ENCODE measurements at regions not wholly inside any gene's neighbourhood (a gene's known extent, or its start where the extent isn't known, plus 50 kb on each side); places are given as distances from the start of the nearest gene placed in this dataset.

GRCh38 chr10:45198486-45199204 is 116.8 kb downstream of the OR13A1 start:
- Histone ChIP-seq H3K27me3 (ENCODE audit: control insufficient read depth, insufficient read depth) (no peaks in the 10 kb centered on the region), H3K9me3 (ENCODE audit: control insufficient read depth, low read length) (no peaks in the 10 kb centered on the region), H3K4me3 (ENCODE audit: low read length) (no peak overlapping the region), H3K4me1 (ENCODE audit: control insufficient read depth, insufficient read depth, low read length) (no peaks in the 10 kb centered on the region), H3K27ac (ENCODE audit: low read length) (no peak overlapping the region)
- ATAC-seq (peak in 1 of 2 donors; percentile 21), DNase-seq (peak in 2 of 3 donors; percentile 39 to 55)
- intact Hi-C loops (cut with DNase I): no loop called here
- 62% methylated on average over 50 of the region's 50 CpGs for WGBS

DNA sequence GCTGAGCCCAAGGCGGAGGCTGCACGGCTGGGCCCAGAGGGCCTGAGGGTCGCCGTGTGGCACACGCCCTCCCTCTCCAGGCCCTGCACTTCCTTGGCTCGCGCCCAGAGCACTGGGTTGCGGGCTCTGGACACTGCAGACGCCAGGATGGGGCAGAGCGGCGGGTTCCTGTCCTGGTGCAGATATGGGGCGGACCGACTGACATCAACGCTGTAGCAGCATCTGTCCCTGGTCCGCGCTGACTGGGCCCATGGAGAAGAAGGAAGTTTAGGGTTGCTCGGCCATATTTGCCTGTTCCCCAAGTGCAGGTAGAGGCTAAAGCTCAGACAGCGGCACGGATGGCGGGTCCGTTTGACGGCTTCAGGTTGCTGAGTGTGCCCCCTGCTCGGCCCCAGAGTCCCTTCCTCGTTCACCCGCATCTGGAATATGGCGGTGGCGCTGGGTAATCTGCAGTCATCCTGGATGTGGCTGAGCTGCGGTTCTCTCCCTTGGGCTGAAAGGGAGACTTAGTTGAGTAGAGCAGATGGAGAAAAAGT is 116.1 kb downstream of the OR13A1 start:
- intact Hi-C loops (cut with DNase I): no loop called here
- Histone ChIP-seq H3K4me1 (ENCODE audit: control insufficient read depth, insufficient read depth, low read length) (no peaks in the 10 kb centered on the region), H3K27me3 (ENCODE audit: control insufficient read depth, insufficient read depth) (no peaks in the 10 kb centered on the region), H3K4me3 (ENCODE audit: low read length) (no peak overlapping the region), H3K9me3 (ENCODE audit: control insufficient read depth, low read length) (no peaks in the 10 kb centered on the region), H3K27ac (ENCODE audit: low read length) (no peak overlapping the region)
- DNase-seq: peak in 2 of 3 donors; percentile 39 to 40
- 57% methylated on average over 28 of the region's 28 CpGs for WGBS
- ATAC-seq: peak; percentile 26 to 54

DNA sequence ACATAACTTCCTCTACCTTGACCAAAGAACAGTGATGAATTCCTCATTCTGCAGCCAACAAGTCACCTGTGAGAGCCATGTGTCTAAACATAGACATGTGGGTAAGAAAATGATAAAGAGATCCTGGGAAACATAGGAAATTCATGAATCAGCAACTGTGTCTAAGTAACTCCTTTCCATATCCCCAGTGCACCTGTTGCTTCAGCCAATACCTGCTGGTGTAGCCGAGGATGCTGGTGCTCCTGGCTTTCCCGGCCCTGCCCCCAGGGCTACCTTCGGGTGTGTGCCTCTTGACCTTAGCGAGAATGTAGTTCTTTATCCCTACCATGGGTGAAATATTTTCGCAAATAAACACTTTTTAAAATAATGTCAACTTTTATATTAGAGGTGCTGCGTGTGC is 114.1 kb downstream of the OR13A1 start:
- intact Hi-C loops (cut with DNase I): no loop called here
- no peaks in the 10 kb centered on the region for H3K27me3 ChIP-seq (ENCODE audit: control insufficient read depth, insufficient read depth)
- no peak overlapping the region for H3K27ac ChIP-seq (ENCODE audit: low read length)
- ATAC-seq: no peak
- H3K4me3 ChIP-seq (ENCODE audit: low read length): no peak overlapping the region
- no peaks in the 10 kb centered on the region for H3K4me1 ChIP-seq (ENCODE audit: control insufficient read depth, insufficient read depth, low read length)
- H3K9me3 ChIP-seq (ENCODE audit: control insufficient read depth, low read length): no peaks in the 10 kb centered on the region
- WGBS: 74% methylated on average over 6 of the region's 6 CpGs
- no peak for DNase-seq

DNA sequence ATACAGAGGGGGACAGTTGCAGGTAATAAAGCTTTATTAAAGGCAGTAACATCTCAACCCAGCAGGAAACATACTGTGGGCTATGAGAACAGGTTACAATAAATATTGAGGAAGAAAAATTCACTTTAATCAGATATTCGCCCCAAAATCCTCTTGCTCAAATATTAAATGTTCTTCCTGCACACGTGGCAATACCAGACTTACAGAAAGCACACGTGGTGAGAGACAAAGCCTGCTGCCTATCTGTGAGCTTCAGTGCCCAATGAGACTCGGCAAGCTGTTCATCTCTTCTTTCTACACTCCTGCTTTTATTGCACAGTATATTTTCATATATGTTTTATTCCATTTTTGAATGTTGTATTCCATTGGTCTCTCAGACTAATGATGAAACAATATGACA is 113.2 kb downstream of the OR13A1 start:
- DNase-seq (no peak), ATAC-seq (no peak)
- H3K27me3 ChIP-seq (ENCODE audit: control insufficient read depth, insufficient read depth): no peaks in the 10 kb centered on the region
- no peaks in the 10 kb centered on the region for H3K4me1 ChIP-seq (ENCODE audit: control insufficient read depth, insufficient read depth, low read length)
- no peaks in the 10 kb centered on the region for H3K9me3 ChIP-seq (ENCODE audit: control insufficient read depth, low read length)
- no peak overlapping the region for H3K4me3 ChIP-seq (ENCODE audit: low read length)
- intact Hi-C loops (cut with DNase I): no loop called here
- WGBS: 66% methylated on average over 4 of the region's 4 CpGs
- no peak overlapping the region for H3K27ac ChIP-seq (ENCODE audit: low read length)

DNA sequence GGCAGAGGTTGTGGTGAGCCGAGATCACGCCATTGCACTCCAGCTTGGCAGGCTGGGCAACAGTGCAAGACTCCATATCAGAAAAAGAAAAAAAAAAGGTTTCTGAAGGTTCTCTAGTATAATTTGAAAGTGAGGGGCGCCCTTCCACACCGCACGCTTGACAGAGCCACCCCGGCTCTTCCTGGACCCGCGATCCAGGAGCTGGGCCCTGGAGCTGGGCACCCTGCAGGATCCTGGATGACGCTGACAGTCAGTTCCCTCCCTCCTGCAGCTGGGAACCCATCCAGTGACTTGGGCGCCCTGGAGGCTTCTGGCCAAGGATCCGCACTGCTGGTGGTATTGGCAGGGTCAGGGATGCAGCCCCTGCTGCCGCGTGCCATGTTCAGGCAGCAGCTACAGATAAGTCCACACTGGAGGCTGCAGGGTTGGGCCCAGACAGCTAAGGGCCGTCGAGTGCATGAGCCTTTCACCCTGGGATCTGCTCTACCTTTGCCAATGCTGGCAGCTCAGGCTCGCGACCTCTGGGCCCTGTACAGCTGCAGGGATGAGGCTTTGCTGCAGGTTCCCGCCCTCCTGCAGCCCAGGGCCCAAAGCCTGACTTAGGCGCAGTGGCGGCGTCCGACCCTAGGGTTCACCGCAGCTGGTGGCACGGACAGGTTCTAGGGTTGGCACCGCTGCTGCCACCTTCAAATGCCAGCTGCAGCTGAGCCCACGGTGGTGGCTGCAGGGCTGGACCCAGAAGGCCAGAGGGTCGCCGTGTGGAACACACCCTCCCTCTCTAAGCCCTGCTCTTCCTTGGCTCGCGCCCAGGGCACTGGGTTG is 110.2 kb downstream of the OR13A1 start:
- DNase-seq (peak in 2 of 3 donors; percentile 10 to 33), ATAC-seq (no peak)
- no peak overlapping the region for H3K4me3 ChIP-seq (ENCODE audit: low read length)
- intact Hi-C loops (cut with DNase I): no loop called here
- 89% methylated on average over 30 of the region's 30 CpGs for WGBS
- no peaks in the 10 kb centered on the region for H3K27me3 ChIP-seq (ENCODE audit: control insufficient read depth, insufficient read depth)
- no peak overlapping the region for H3K27ac ChIP-seq (ENCODE audit: low read length)
- H3K4me1 ChIP-seq (ENCODE audit: control insufficient read depth, insufficient read depth, low read length): no peaks in the 10 kb centered on the region
- H3K9me3 ChIP-seq (ENCODE audit: control insufficient read depth, low read length): no peaks in the 10 kb centered on the region

DNA sequence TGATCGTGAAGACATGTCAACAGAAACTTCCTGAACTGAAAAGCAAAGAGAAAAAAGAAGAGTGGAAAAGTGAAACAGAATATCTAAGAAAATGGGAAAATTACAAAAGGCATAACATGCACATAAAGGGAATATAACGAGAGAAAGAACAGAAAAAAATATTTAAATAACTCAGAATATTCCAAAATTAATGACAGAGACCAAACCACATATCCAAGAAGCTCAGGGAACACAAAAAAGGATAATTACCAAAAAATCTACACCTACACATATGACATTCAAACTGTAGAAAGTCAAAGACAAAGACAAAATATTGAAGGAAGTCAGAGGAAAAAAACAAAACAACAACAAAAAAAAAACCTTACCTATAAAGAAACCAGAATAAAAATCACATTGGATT is 105.5 kb downstream of the OR13A1 start:
- Histone ChIP-seq H3K9me3 (ENCODE audit: control insufficient read depth, low read length) (no peaks in the 10 kb centered on the region), H3K27ac (ENCODE audit: low read length) (no peak overlapping the region), H3K27me3 (ENCODE audit: control insufficient read depth, insufficient read depth) (no peaks in the 10 kb centered on the region), H3K4me1 (ENCODE audit: control insufficient read depth, insufficient read depth, low read length) (no peaks in the 10 kb centered on the region), H3K4me3 (ENCODE audit: low read length) (no peak overlapping the region)
- ATAC-seq (no peak), DNase-seq (no peak)
- 87% methylated on average over 2 of the region's 2 CpGs for WGBS
- intact Hi-C loops (cut with DNase I): no loop called here

GRCh38 chr10:45211576-45211975 is 103.8 kb downstream of the OR13A1 start:
- H3K9me3 ChIP-seq (ENCODE audit: control insufficient read depth, low read length): no peaks in the 10 kb centered on the region
- no peaks in the 10 kb centered on the region for H3K27me3 ChIP-seq (ENCODE audit: control insufficient read depth, insufficient read depth)
- H3K27ac ChIP-seq (ENCODE audit: low read length): no peak overlapping the region
- no peak overlapping the region for H3K4me3 ChIP-seq (ENCODE audit: low read length)
- no peaks in the 10 kb centered on the region for H3K4me1 ChIP-seq (ENCODE audit: control insufficient read depth, insufficient read depth, low read length)
- no peak for DNase-seq
- ATAC-seq: no peak
- intact Hi-C loops (cut with DNase I): no loop called here

- WGBS: 75% methylated on average over 4 of the region's 4 CpGs
- Histone ChIP-seq H3K9me3 (ENCODE audit: control insufficient read depth, low read length) (no peaks in the 10 kb centered on the region), H3K27me3 (ENCODE audit: control insufficient read depth, insufficient read depth) (no peaks in the 10 kb centered on the region), H3K4me3 (ENCODE audit: low read length) (no peak overlapping the region), H3K27ac (ENCODE audit: low read length) (no peak overlapping the region), H3K4me1 (ENCODE audit: control insufficient read depth, insufficient read depth, low read length) (no peaks in the 10 kb centered on the region)
- DNase-seq (peak in 1 of 3 donors; percentile 10), ATAC-seq (no peak)
- intact Hi-C loops (cut with DNase I): no loop called here
Observed at GRCh38 chr10:45219416-45219815, 96.0 kb downstream of the OR13A1 start.

- Histone ChIP-seq H3K9me3 (ENCODE audit: control insufficient read depth, low read length) (no peaks in the 10 kb centered on the region), H3K4me1 (ENCODE audit: control insufficient read depth, insufficient read depth, low read length) (no peaks in the 10 kb centered on the region), H3K27ac (ENCODE audit: low read length) (no peak overlapping the region), H3K4me3 (ENCODE audit: low read length) (no peak overlapping the region), H3K27me3 (ENCODE audit: control insufficient read depth, insufficient read depth) (no peaks in the 10 kb centered on the region)
- intact Hi-C loops (cut with DNase I): no loop called here
- DNase-seq (no peak), ATAC-seq (no peak)
Observed at GRCh38 chr10:45220931-45221330, 94.5 kb downstream of the OR13A1 start.

DNA sequence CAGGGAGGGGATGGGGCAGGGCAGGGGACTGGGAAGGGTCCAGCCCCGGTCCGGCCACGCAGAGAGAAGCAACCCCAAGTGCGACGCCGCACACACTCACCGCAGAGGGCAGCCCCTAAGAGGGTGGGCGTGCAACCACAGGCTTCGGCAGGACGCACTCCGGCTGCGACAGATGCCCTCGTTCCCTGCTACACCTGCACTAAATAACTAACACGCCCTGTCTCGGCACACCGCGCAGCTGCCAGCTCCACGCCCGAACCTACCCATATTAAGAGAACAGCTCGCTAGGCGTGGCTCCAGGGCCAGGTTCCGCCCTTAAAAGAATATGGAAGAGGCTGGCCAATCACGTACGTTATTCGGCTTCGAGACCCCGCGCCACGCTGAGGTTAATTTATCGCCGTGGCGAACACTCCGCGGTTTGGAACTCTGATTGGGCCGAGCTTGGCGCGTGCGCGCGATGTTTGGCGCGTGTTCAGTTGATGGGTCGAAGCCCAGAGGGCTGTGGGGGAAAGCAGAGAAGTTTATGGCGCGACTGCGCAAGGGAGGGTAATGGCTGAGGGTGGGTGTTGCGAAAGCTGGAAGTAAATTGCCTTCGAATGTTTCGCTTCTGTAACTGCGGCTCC is 91.1 kb downstream of the OR13A1 start:
- Histone ChIP-seq H3K9me3 (ENCODE audit: control insufficient read depth, low read length) (no peaks in the 10 kb centered on the region), H3K4me1 (ENCODE audit: control insufficient read depth, insufficient read depth, low read length) (no peaks in the 10 kb centered on the region), H3K27ac (ENCODE audit: low read length) (no peak overlapping the region), H3K27me3 (ENCODE audit: control insufficient read depth, insufficient read depth) (no peaks in the 10 kb centered on the region), H3K4me3 (ENCODE audit: low read length) (no peak overlapping the region)
- peak in 2 of 3 donors; percentile 50 to 60 for DNase-seq
- WGBS: 74% methylated on average over 50 of the region's 50 CpGs
- peak in 1 of 2 donors; percentile 55 for ATAC-seq
- intact Hi-C loops (cut with DNase I): no loop called here

GRCh38 chr10:45227042-45227441 is 88.4 kb downstream of the OR13A1 start:
- DNase-seq: no peak
- Histone ChIP-seq H3K27me3 (ENCODE audit: control insufficient read depth, insufficient read depth) (no peaks in the 10 kb centered on the region), H3K9me3 (ENCODE audit: control insufficient read depth, low read length) (peaks cover 4% of the 10 kb centered on the region), H3K4me3 (ENCODE audit: low read length) (no peak overlapping the region), H3K4me1 (ENCODE audit: control insufficient read depth, insufficient read depth, low read length) (no peaks in the 10 kb centered on the region), H3K27ac (ENCODE audit: low read length) (no peak overlapping the region)
- WGBS: 61% methylated on average over 2 of the region's 2 CpGs
- ATAC-seq: no peak
- intact Hi-C loops (cut with DNase I): no loop called here
